Endothelial cell of umbilical vein (primary cell): ENCODE measurements at regions not wholly inside any gene's neighbourhood (a gene's known extent, or its start where the extent isn't known, plus 50 kb on each side); places are given as distances from the start of the nearest gene placed in this dataset.

ENCODE experiments used
- BruUV-seq: library from RNA; stranded (reverse); fragments of 400-500 nt; replicated peaks from 2 replicates; lab custom pipeline; 2021; lab: Mats Ljungman, UMichigan
- CTCF ChIA-PET: fragments of 300-600, 350-600 bp; sonication (Branson Sonifier 250); formaldehyde crosslinking; loops from one replicate; lab custom pipeline; 2021; ENCODE audit warnings: antibody characterized with exemption, inconsistent platforms; lab: Charles Lee
- POLR2A ChIA-PET: fragments of 300-600, 350-600 bp; sonication (Branson Sonifier 250); formaldehyde crosslinking; loops from one replicate; lab custom pipeline; 2021; ENCODE audit warnings: antibody characterized with exemption, inconsistent platforms; lab: Charles Lee
- DNase-seq: peaks from one replicate; pipeline ENCODE4 v3.0.0-alpha.2; 2011; ENCODE audit warnings: low read depth, low spot score
- FAIRE-seq: peaks from 2 replicates; lab custom pipeline; 2011; peaks lifted over from hg19 to GRCh38; lab: Jason Lieb, UNC
- H2AFZ ChIP-seq: 2 replicates; pipeline ENCODE4 v1.6.0; 2012; ENCODE audit warnings: low read depth, low read length, control low read depth, inconsistent platforms
- H3K27ac ChIP-seq: 2 replicates; pipeline ENCODE4 v1.5.1; 2011; ENCODE audit warnings: low read depth, mild to moderate bottlenecking, control low read depth, low read length, moderate library complexity; ENCODE audit not compliant: insufficient read depth
- H3K27me3 ChIP-seq, 2 experiments: 2 replicates each; pipeline versions ENCODE4 v1.6.0 to v1.6.1; 2011; ENCODE audit warnings: low read length in 2 of 2, mixed read lengths in 1 of 2; ENCODE audit not compliant: control insufficient read depth in 2 of 2, insufficient read depth in 2 of 2
- H3K36me3 ChIP-seq, 2 experiments: 2 replicates in 1 of 2; 3 replicates in 1 of 2; pipeline ENCODE4 v1.5.1; 2011; ENCODE audit warnings: low read length in 2 of 2, mild to moderate bottlenecking in 1 of 2, moderate library complexity in 1 of 2; ENCODE audit not compliant: control insufficient read depth in 2 of 2, insufficient read depth in 2 of 2; ENCODE audit errors: extremely low read depth in 1 of 2
- H3K4me1 ChIP-seq: 3 replicates; pipeline ENCODE4 v1.5.1; 2011; ENCODE audit warnings: mild to moderate bottlenecking, low read length; ENCODE audit not compliant: control insufficient read depth, insufficient read depth; ENCODE audit errors: extremely low read depth
- H3K4me2 ChIP-seq: 2 replicates; pipeline ENCODE4 v1.6.1; 2011; ENCODE audit warnings: low read length, control low read depth, mixed read lengths; ENCODE audit not compliant: insufficient read depth
- H3K4me3 ChIP-seq, 3 experiments: fragments of 200-600 bp in 1 of 3; sonication (generic), shearing (Covaris generic) in 1 of 3; replicated peaks in 1 of 3; 2 replicates each; pipeline ENCODE4 v1.5.1; 2011 to 2016; ENCODE audit warnings: control low read depth in 3 of 3, low read length in 3 of 3, mild to moderate bottlenecking in 2 of 3, inconsistent platforms in 1 of 3, low read depth in 1 of 3, moderate library complexity in 1 of 3; ENCODE audit not compliant: insufficient read depth in 1 of 3
- H3K79me2 ChIP-seq: 2 replicates; pipeline ENCODE4 v1.6.0; 2012; ENCODE audit warnings: low read length, inconsistent platforms; ENCODE audit not compliant: control insufficient read depth, insufficient read depth
- H3K9ac ChIP-seq: replicated peaks from 2 replicates; pipeline ENCODE3; 2011; ENCODE audit warnings: low read length, control low read depth; ENCODE audit not compliant: insufficient read depth; ENCODE audit errors: extremely low read depth
- H3K9me1 ChIP-seq: replicated peaks from 3 replicates; pipeline ENCODE4 v1.6.0; 2011; ENCODE audit warnings: mild to moderate bottlenecking, low read length; ENCODE audit not compliant: control insufficient read depth, insufficient read depth; ENCODE audit errors: extremely low read depth
- H3K9me3 ChIP-seq: replicated peaks from 2 replicates; pipeline ENCODE4 v1.5.1; 2012; ENCODE audit warnings: low read length, inconsistent platforms; ENCODE audit not compliant: control insufficient read depth, insufficient read depth
- H4K20me1 ChIP-seq: replicated peaks from 2 replicates; pipeline ENCODE3; 2011; ENCODE audit warnings: mild to moderate bottlenecking, low read length; ENCODE audit not compliant: control insufficient read depth, insufficient read depth; ENCODE audit errors: extremely low read depth
- CTCF ChIP-seq, 2 donors: IDR thresholded peaks; 1 replicate in 1 of 2; 2 replicates in 1 of 2; pipeline ENCODE4 v1.5.1; 2011; ENCODE audit warnings: low read length in 2 of 2, mild to moderate bottlenecking in 2 of 2, moderate library complexity in 2 of 2, control low read depth in 1 of 2, inconsistent platforms in 1 of 2, low read depth in 1 of 2; ENCODE audit not compliant: insufficient read depth in 1 of 2; ENCODE audit errors: extremely low read depth in 1 of 2
- EZH2 ChIP-seq: IDR thresholded peaks from 2 replicates; pipeline ENCODE4 v1.6.1; 2012; ENCODE audit warnings: borderline replicate concordance, low read depth, mild to moderate bottlenecking, moderate library complexity, low read length, inconsistent platforms; ENCODE audit not compliant: severe bottlenecking
- FOS ChIP-seq: IDR thresholded peaks from 2 replicates; pipeline ENCODE4 v1.6.1; 2011; ENCODE audit warnings: mild to moderate bottlenecking, low read length, moderate library complexity, borderline replicate concordance; ENCODE audit not compliant: insufficient read depth
- GATA2 ChIP-seq: IDR thresholded peaks from 2 replicates; pipeline ENCODE4 v1.7.0; 2011; ENCODE audit warnings: low read depth, mild to moderate bottlenecking, moderate library complexity, mixed read lengths, low read length; ENCODE audit not compliant: insufficient read length, insufficient read depth
- JUN ChIP-seq: IDR thresholded peaks from 2 replicates; pipeline ENCODE4 v1.6.1; 2011; ENCODE audit warnings: borderline replicate concordance, low read depth; ENCODE audit not compliant: insufficient read length, insufficient read depth
- MYC ChIP-seq: IDR thresholded peaks from one replicate; pipeline ENCODE4 v1.6.1; 2011; ENCODE audit warnings: mild to moderate bottlenecking, low read depth, low read length
- POLR2A ChIP-seq: IDR thresholded peaks from 2 replicates; pipeline ENCODE4 v1.6.1; 2012; ENCODE audit warnings: low read depth, mild to moderate bottlenecking, control low read depth, low read length
- POLR2AphosphoS5 ChIP-seq: IDR thresholded peaks from 2 replicates; pipeline ENCODE4 v1.6.1; 2012; ENCODE audit warnings: low read depth, mild to moderate bottlenecking, control low read depth, low read length, moderate library complexity; ENCODE audit not compliant: insufficient read depth
- dilution Hi-C: fragments of 300-500 bp; cut with MboI; formaldehyde crosslinking; loops from one replicate; pipeline ENCODE4 v1.15.0; 2019; ENCODE audit warnings: low sequenced_read_pairs; ENCODE audit not compliant: extremely low pct_ligation_motif_present
- intact Hi-C: fragments of 100-400 bp; cut with micrococcal nuclease; formaldehyde crosslinking; loops from one replicate; pipeline ENCODE4 v1.10.0; 2022
- TF ChIP-seq, protein P1 (sequence below): IDR thresholded peaks from 2 replicates; pipeline ENCODE4 v1.6.1; 2011; ENCODE audit not compliant: insufficient read depth, insufficient read length

GRCh38 chr4:160831165-160831922 lies 1332.5 kb downstream of the FSTL5 start:
- dilution Hi-C loops (no loop called here), intact Hi-C loops (no loop called here)
- ChIA-PET CTCF (no interaction called here), POLR2A (no interaction called here)
- no TSS peak for BruUV-seq
- H3K9ac ChIP-seq: no peak overlapping the region
- H3K79me2 ChIP-seq: no peaks in the 10 kb centered on the region
- no peaks in the 10 kb centered on the region for H3K4me1 ChIP-seq
- no peak overlapping the region for H3K27ac ChIP-seq
- H3K36me3 ChIP-seq: no peaks in the 10 kb centered on the region
- no peaks in the 10 kb centered on the region for H3K9me3 ChIP-seq
- H3K4me3 ChIP-seq: no peak overlapping the region
- FAIRE-seq: no peak
- no peaks in the 10 kb centered on the region for H3K27me3 ChIP-seq
- no peak overlapping the region for H3K4me2 ChIP-seq
- H3K9me1 ChIP-seq: no peaks in the 10 kb centered on the region
- no peaks in the 10 kb centered on the region for H4K20me1 ChIP-seq
- no peak for DNase-seq
- TF ChIP-seq POLR2AphosphoS5 (no peak), CTCF (IDR thresholded peaks at IDR 0.05; ENCODE audit: extremely low read depth in 1 of 2, insufficient read depth in 1 of 2, low read depth in 1 of 2, low read length in 2 of 2) (no peak), POLR2A (no peak), FOS (no peak), JUN (no peak), GATA2 (no peak), MYC (no peak), EZH2 (no peak)
- TF ChIP-seq, protein P1, sequence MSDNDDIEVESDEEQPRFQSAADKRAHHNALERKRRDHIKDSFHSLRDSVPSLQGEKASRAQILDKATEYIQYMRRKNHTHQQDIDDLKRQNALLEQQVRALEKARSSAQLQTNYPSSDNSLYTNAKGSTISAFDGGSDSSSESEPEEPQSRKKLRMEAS: no peak
- no peak overlapping the region for H2AFZ ChIP-seq
